GM12878 (cell line): ENCODE measurements at regions not wholly inside any gene's neighbourhood (a gene's known extent, or its start where the extent isn't known, plus 50 kb on each side); places are given as distances from the start of the nearest gene placed in this dataset.

Experiments used
- ATAC-seq: fragments of 200-7000 bp; cut with Tn5 transposase; 3 replicates; pipeline ENCODE4 v1.9.1; 2020; ENCODE audit warnings: mild to moderate bottlenecking, moderate library complexity
- BruUV-seq: library from RNA; stranded (reverse); fragments of 400-500 nt; replicated peaks from 2 replicates; lab custom pipeline; 2021; lab: Mats Ljungman, UMichigan
- CTCF ChIA-PET: fragments of 300-600 bp; sonication (Branson Sonifier 250); formaldehyde crosslinking; extraction: SDS; loops from one replicate; lab custom pipeline; 2021; ENCODE audit warnings: inconsistent platforms; lab: Yijun Ruan, JAX
- POLR2A ChIA-PET: fragments of 350-600 bp; formaldehyde crosslinking; extraction: SDS; loops from one replicate; lab custom pipeline; 2021; ENCODE audit warnings: inconsistent platforms; lab: Charles Lee
- RAD21 ChIA-PET: fragments of 300-600 bp; sonication (Branson Sonifier 250); formaldehyde crosslinking; loops from one replicate; lab custom pipeline; 2023; ENCODE audit warnings: antibody characterized with exemption; ENCODE audit not compliant: unreplicated experiment; lab: Charles Lee
- SMC1A ChIA-PET: fragments of 300-600 bp; sonication (Branson Sonifier 250); formaldehyde crosslinking; loops from one replicate; lab custom pipeline; 2023; ENCODE audit not compliant: unreplicated experiment, uncharacterized antibody; lab: Charles Lee
- DNase-seq: peaks from one replicate; pipeline ENCODE4 v3.0.0-alpha.2; 2011; ENCODE audit warnings: low read depth, low spot score
- FAIRE-seq: peaks from 3 replicates; lab custom pipeline; 2011; peaks lifted over from hg19 to GRCh38; lab: Jason Lieb, UNC
- H2AFZ ChIP-seq: 2 replicates; pipeline ENCODE4 v1.6.0; 2011; ENCODE audit warnings: low read depth, low read length, control low read depth; ENCODE audit not compliant: control insufficient read depth
- H3K27ac ChIP-seq: 2 replicates; pipeline ENCODE4 v1.5.1; 2011; ENCODE audit warnings: control low read depth; ENCODE audit not compliant: control insufficient read depth, insufficient read depth
- H3K27me3 ChIP-seq, 2 experiments: replicated peaks in 1 of 2; 2 replicates each; pipeline versions ENCODE4 v1.6.0 to v1.6.1; 2011; ENCODE audit warnings: low read length in 1 of 2; ENCODE audit not compliant: control insufficient read depth in 2 of 2, insufficient read depth in 2 of 2
- H3K36me3 ChIP-seq, 2 experiments: 2 replicates each; pipeline ENCODE4 v1.5.1; 2011; ENCODE audit warnings: low read length in 1 of 2; ENCODE audit not compliant: control insufficient read depth in 2 of 2, insufficient read depth in 2 of 2
- H3K4me1 ChIP-seq: 2 replicates; pipeline ENCODE4 v1.6.1; 2011; ENCODE audit warnings: mild to moderate bottlenecking, low read length, moderate library complexity, mixed read lengths; ENCODE audit not compliant: control insufficient read depth, insufficient read depth
- H3K4me2 ChIP-seq: 2 replicates; pipeline ENCODE4 v1.6.0; 2011; ENCODE audit warnings: control low read depth; ENCODE audit not compliant: control insufficient read depth, insufficient read depth
- H3K4me3 ChIP-seq: fragments of 200-600 bp; sonication (generic); 2 replicates; pipeline ENCODE4 v1.5.1; 2016
- H3K79me2 ChIP-seq: 2 replicates; pipeline ENCODE4 v1.6.0; 2011; ENCODE audit warnings: low read length; ENCODE audit not compliant: control insufficient read depth, insufficient read depth
- H3K9ac ChIP-seq: 2 replicates; pipeline ENCODE4 v1.8.0; 2011; ENCODE audit warnings: low read length, control low read depth, mixed read lengths; ENCODE audit not compliant: control insufficient read depth, insufficient read depth
- H3K9me3 ChIP-seq: replicated peaks from 3 replicates; pipeline ENCODE4 v1.5.1; 2011; ENCODE audit warnings: mild to moderate bottlenecking, low read length; ENCODE audit not compliant: control insufficient read depth, insufficient read depth
- H4K20me1 ChIP-seq: 2 replicates; pipeline ENCODE4 v1.6.0; 2011; ENCODE audit not compliant: control insufficient read depth, insufficient read depth
- CHD2 ChIP-seq: IDR thresholded peaks from 2 replicates; pipeline ENCODE4 v1.6.1; 2011; ENCODE audit warnings: low read depth, low read length, improper control_type of control experiment, borderline replicate concordance
- NFXL1 ChIP-seq: fragments of 450-650 bp; IDR thresholded peaks from 2 replicates; pipeline ENCODE4 v1.6.1; 2017; ENCODE audit warnings: antibody characterized with exemption, mild to moderate bottlenecking, borderline replicate concordance
- RELA ChIP-seq: fragments of 450-650 bp; IDR thresholded peaks from 2 replicates; pipeline ENCODE4 v1.8.0; 2014; ENCODE audit warnings: borderline replicate concordance; ENCODE audit not compliant: partially characterized antibody
- SIN3A ChIP-seq: IDR thresholded peaks from 2 replicates; pipeline ENCODE4 v1.6.1; 2012; ENCODE audit warnings: low read depth, low read length, improper control_type of control experiment
- STAT1 ChIP-seq: fragments of 450-650 bp; conservative IDR thresholded peaks from 2 replicates; pipeline ENCODE4 v1.6.1; 2014; ENCODE audit warnings: antibody characterized with exemption, mild to moderate bottlenecking
- TBL1XR1 ChIP-seq: IDR thresholded peaks from 2 replicates; pipeline ENCODE4 v1.6.1; 2012; ENCODE audit warnings: low read depth, low read length, improper control_type of control experiment
- ZZZ3 ChIP-seq: IDR thresholded peaks from 2 replicates; pipeline ENCODE4 v1.6.1; 2011; ENCODE audit warnings: low read depth; ENCODE audit not compliant: control insufficient read depth, insufficient read length
- WGBS: methylation state at CpG from one replicate; pipeline ENCODE4 v1.1.6; 2016; ENCODE audit warnings: low lambda C conversion rate; ENCODE audit not compliant: insufficient replicate concordance, insufficient coverage; ENCODE audit errors: missing lambda C conversion rate; 5-methylcytosine and 5-hydroxymethylcytosine counted together
- in situ Hi-C: fragments of 300-500 bp; cut with MboI; formaldehyde crosslinking; loops from 9 replicates; pipeline ENCODE4 v1.14.3; 2018; ENCODE audit warnings: mixed read lengths
- intact Hi-C: fragments of 100-400 bp; cut with micrococcal nuclease; formaldehyde crosslinking; loops from one replicate; pipeline ENCODE4 v1.14.2; 2022; ENCODE audit not compliant: unreplicated experiment
- TF ChIP-seq, protein P1 (sequence below): IDR thresholded peaks from 2 replicates; pipeline ENCODE4 v1.6.1; 2012; ENCODE audit warnings: low read depth, low read length, improper control_type of control experiment
- TF ChIP-seq, protein P2 (sequence below): fragments of 450-650 bp; IDR thresholded peaks from 2 replicates; pipeline ENCODE4 v1.6.1; 2017; ENCODE audit warnings: mild to moderate bottlenecking, low read depth, inconsistent platforms; ENCODE audit not compliant: poor library complexity, severe bottlenecking
- TF ChIP-seq, protein P3 (sequence below): fragments of 450-650 bp; IDR thresholded peaks from 2 replicates; pipeline ENCODE4 v1.6.1; 2016; ENCODE audit warnings: mild to moderate bottlenecking
- TF ChIP-seq, protein P4 (sequence below): IDR thresholded peaks from 2 replicates; pipeline ENCODE4 v1.6.1; 2011; ENCODE audit warnings: low read depth, low read length, improper control_type of control experiment, borderline replicate concordance

DNA sequence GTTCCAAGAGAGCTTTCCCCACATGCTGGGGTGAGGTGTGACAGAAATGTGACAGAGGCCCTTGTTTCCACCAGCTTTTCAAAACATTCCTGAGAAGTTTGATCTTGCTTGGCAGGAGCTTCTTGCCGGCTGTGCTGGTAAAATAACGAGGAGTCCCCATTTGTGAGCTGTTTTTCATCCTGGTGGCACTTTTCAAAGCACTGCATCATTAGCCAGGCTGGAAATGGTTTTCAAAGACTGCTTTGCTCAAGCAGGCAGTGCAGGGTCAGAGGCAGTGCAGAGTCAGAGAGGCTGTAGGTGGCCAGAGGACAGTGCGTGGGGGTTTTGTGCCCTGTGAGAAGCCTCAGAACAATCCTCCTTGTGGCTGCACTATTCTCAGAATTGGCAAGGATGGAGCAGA lies 75.8 kb upstream of the KCNA3 start:
- Histone ChIP-seq H3K27me3 (no peaks in the 10 kb centered on the region), H3K36me3 (no peaks in the 10 kb centered on the region), H3K4me3 (no peak overlapping the region), H3K4me1 (no peaks in the 10 kb centered on the region), H3K9ac (no peak overlapping the region), H3K79me2 (no peaks in the 10 kb centered on the region), H4K20me1 (no peaks in the 10 kb centered on the region), H3K9me3 (no peaks in the 10 kb centered on the region), H3K27ac (no peak overlapping the region), H2AFZ (no peak overlapping the region), H3K4me2 (no peak overlapping the region)
- ATAC-seq (no peak), DNase-seq (no peak), FAIRE-seq (no peak)
- intact Hi-C loops (no loop called here), in situ Hi-C loops (no loop called here)
- 0% methylated on average over 3 of the region's 3 CpGs for WGBS
- ChIA-PET CTCF (interaction anchor here (0.5 to 2.6 kb wide), 8 partner anchors 8 to 242 kb away, joined by 3 to 6 read pairs (median 4); no protein-coding TSS in a partner anchor), SMC1A (interaction anchor here (1.2 to 5.0 kb wide), 3 partner anchors 14 to 131 kb away, joined by 3 to 19 read pairs (median 3); no protein-coding TSS in a partner anchor), RAD21 (no interaction called here), POLR2A (interaction anchor here (0.7 kb wide), 1 partner anchor 24 kb away, joined by 3 read pairs; no protein-coding TSS in a partner anchor)
- BruUV-seq = no TSS peak
- TF ChIP-seq SIN3A = no peak
- TF ChIP-seq CHD2 = no peak
- TF ChIP-seq, protein P1, sequence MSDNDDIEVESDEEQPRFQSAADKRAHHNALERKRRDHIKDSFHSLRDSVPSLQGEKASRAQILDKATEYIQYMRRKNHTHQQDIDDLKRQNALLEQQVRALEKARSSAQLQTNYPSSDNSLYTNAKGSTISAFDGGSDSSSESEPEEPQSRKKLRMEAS = no peak

DNA sequence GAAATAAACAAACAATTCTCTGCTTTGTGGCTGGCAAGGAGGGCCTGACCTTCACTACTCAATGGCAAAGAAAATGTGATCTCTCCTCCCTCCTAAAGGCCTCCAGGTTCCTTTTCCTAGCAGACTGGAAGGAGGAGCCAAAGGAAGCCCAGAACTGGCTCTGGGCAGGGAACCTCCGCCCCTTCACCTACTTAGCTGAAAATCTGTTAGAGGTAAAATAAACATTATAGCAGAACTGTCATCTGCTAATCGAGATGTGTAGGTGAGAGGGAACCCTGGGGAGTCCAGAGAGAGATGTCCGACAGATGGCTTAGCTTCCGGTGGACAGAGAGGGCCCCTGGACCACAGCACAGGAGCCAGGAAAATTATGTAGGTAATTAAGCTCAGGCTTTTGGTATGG lies 75.2 kb upstream of the KCNA3 start:
- no peaks in the 10 kb centered on the region for H4K20me1 ChIP-seq
- H3K4me1 ChIP-seq = no peaks in the 10 kb centered on the region
- in situ Hi-C loops (no loop called here), intact Hi-C loops (no loop called here)
- ChIA-PET POLR2A (interaction anchor here (0.7 kb wide), 1 partner anchor 23 kb away, joined by 3 read pairs; no protein-coding TSS in a partner anchor), CTCF (interaction anchor here (0.5 to 2.6 kb wide), 8 partner anchors 9 to 242 kb away, joined by 3 to 6 read pairs (median 4); no protein-coding TSS in a partner anchor), RAD21 (no interaction called here), SMC1A (interaction anchor here (1.2 to 5.0 kb wide), 3 partner anchors 15 to 130 kb away, joined by 3 to 19 read pairs (median 3); no protein-coding TSS in a partner anchor)
- H3K4me3 ChIP-seq = no peak overlapping the region
- FAIRE-seq (no peak), DNase-seq (no peak), ATAC-seq (no peak)
- no peaks in the 10 kb centered on the region for H3K9me3 ChIP-seq
- BruUV-seq = no TSS peak
- H3K36me3 ChIP-seq = no peaks in the 10 kb centered on the region
- 11% methylated on average over 4 of the region's 4 CpGs for WGBS
- no peak overlapping the region for H3K4me2 ChIP-seq
- H3K9ac ChIP-seq = no peak overlapping the region
- no peaks in the 10 kb centered on the region for H3K79me2 ChIP-seq
- H3K27me3 ChIP-seq = no peaks in the 10 kb centered on the region
- H3K27ac ChIP-seq = no peak overlapping the region
- H2AFZ ChIP-seq = no peak overlapping the region
- TF ChIP-seq TBL1XR1 = no peak
- TF ChIP-seq, protein P2, sequence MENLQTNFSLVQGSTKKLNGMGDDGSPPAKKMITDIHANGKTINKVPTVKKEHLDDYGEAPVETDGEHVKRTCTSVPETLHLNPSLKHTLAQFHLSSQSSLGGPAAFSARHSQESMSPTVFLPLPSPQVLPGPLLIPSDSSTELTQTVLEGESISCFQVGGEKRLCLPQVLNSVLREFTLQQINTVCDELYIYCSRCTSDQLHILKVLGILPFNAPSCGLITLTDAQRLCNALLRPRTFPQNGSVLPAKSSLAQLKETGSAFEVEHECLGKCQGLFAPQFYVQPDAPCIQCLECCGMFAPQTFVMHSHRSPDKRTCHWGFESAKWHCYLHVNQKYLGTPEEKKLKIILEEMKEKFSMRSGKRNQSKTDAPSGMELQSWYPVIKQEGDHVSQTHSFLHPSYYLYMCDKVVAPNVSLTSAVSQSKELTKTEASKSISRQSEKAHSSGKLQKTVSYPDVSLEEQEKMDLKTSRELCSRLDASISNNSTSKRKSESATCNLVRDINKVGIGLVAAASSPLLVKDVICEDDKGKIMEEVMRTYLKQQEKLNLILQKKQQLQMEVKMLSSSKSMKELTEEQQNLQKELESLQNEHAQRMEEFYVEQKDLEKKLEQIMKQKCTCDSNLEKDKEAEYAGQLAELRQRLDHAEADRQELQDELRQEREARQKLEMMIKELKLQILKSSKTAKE = no peak
- TF ChIP-seq RELA = no peak
- TF ChIP-seq ZZZ3 = no peak
- TF ChIP-seq, protein P3, sequence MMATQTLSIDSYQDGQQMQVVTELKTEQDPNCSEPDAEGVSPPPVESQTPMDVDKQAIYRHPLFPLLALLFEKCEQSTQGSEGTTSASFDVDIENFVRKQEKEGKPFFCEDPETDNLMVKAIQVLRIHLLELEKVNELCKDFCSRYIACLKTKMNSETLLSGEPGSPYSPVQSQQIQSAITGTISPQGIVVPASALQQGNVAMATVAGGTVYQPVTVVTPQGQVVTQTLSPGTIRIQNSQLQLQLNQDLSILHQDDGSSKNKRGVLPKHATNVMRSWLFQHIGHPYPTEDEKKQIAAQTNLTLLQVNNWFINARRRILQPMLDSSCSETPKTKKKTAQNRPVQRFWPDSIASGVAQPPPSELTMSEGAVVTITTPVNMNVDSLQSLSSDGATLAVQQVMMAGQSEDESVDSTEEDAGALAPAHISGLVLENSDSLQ = no peak
- TF ChIP-seq, protein P4, sequence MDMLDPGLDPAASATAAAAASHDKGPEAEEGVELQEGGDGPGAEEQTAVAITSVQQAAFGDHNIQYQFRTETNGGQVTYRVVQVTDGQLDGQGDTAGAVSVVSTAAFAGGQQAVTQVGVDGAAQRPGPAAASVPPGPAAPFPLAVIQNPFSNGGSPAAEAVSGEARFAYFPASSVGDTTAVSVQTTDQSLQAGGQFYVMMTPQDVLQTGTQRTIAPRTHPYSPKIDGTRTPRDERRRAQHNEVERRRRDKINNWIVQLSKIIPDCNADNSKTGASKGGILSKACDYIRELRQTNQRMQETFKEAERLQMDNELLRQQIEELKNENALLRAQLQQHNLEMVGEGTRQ = no peak
- no peak for TF ChIP-seq STAT1
- TF ChIP-seq NFXL1 = no peak
